ENCODE measurements at regions not wholly inside any gene's neighbourhood (a gene's known extent, or its start where the extent isn't known, plus 50 kb on each side); places are given as distances from the start of the nearest gene placed in this dataset.
A peak's percentile ranks its signal among the peaks of the same experiment; 100 is the strongest.

- no peak overlapping the region for H2BK12ac ChIP-seq (ENCODE audit: low read length)
- H3K4me1 ChIP-seq (ENCODE audit: control insufficient read depth in 2 of 2, insufficient read depth in 1 of 2, low read depth in 1 of 2, low read length in 2 of 2), result no peaks in the 10 kb centered on the region
- H3K9me3 ChIP-seq (replicated peaks in 1 of 2; ENCODE audit: control insufficient read depth in 2 of 2, insufficient read depth in 1 of 2, low read depth in 1 of 2, low read length in 2 of 2), result no peaks in the 10 kb centered on the region
- WGBS, 2 donors (ENCODE audit: extremely low coverage in 2 of 2, insufficient read length in 2 of 2, insufficient replicate concordance in 1 of 2), result no CpG with 5 or more reads among the region's 5 CpGs
- H3K14ac ChIP-seq (ENCODE audit: low read length), result no peak overlapping the region
- no peaks in the 10 kb centered on the region for H3K36me3 ChIP-seq (replicated peaks in 1 of 2; ENCODE audit: control insufficient read depth in 2 of 2, insufficient read depth in 2 of 2, low read length in 2 of 2)
- H3K4ac ChIP-seq (ENCODE audit: low read length), result no peak overlapping the region
- no peak overlapping the region for H4K8ac ChIP-seq (ENCODE audit: low read depth, low read length)
- H3K4me3 ChIP-seq (ENCODE audit: low read length in 2 of 2), result no peak overlapping the region
- H3K79me1 ChIP-seq (ENCODE audit: low read depth, low read length), result no peaks in the 10 kb centered on the region
- no peak overlapping the region for H2AK5ac ChIP-seq (ENCODE audit: low read depth, low read length)
- H2BK5ac ChIP-seq (ENCODE audit: low read length), result no peak overlapping the region
- H3K23ac ChIP-seq (ENCODE audit: low read depth, low read length, poor library complexity), result no peak overlapping the region
- H2BK120ac ChIP-seq (ENCODE audit: low read depth, low read length), result no peak overlapping the region
- no peak overlapping the region for H3K9ac ChIP-seq (ENCODE audit: low read depth, low read length, poor library complexity)
- DNase-seq (ENCODE audit: low spot score), result no peak
- no peak overlapping the region for H3K4me2 ChIP-seq (ENCODE audit: insufficient read depth, low read length, poor library complexity, severe bottlenecking)
- H4K91ac ChIP-seq (ENCODE audit: low read depth, low read length, poor library complexity), result no peak overlapping the region
- no peaks in the 10 kb centered on the region for H3K27me3 ChIP-seq (ENCODE audit: control insufficient read depth in 3 of 3, insufficient read depth in 3 of 3, low read depth in 1 of 3, low read length in 3 of 3)
- no peak overlapping the region for H2BK15ac ChIP-seq (ENCODE audit: low read length)
- no peak overlapping the region for H3K27ac ChIP-seq (replicated peaks; ENCODE audit: low read length)
- H2AFZ ChIP-seq (ENCODE audit: low read length), result peak overlapping the region; percentile 33
- no peak overlapping the region for H3K18ac ChIP-seq (ENCODE audit: low read length)
Observed at GRCh38 chr12:84779169-84779568, 133.4 kb downstream of the SLC6A15 start.

- H2BK120ac ChIP-seq (ENCODE audit: low read depth, low read length), result no peak overlapping the region
- H3K9ac ChIP-seq (ENCODE audit: low read depth, low read length, poor library complexity), result no peak overlapping the region
- H3K18ac ChIP-seq (ENCODE audit: low read length), result no peak overlapping the region
- no peak for DNase-seq (ENCODE audit: low spot score)
- H4K91ac ChIP-seq (ENCODE audit: low read depth, low read length, poor library complexity), result no peak overlapping the region
- H4K8ac ChIP-seq (ENCODE audit: low read depth, low read length), result no peak overlapping the region
- no peak overlapping the region for H2BK5ac ChIP-seq (ENCODE audit: low read length)
- H2AFZ ChIP-seq (ENCODE audit: low read length), result no peak overlapping the region
- H3K27ac ChIP-seq (replicated peaks; ENCODE audit: low read length), result no peak overlapping the region
- H3K4me2 ChIP-seq (ENCODE audit: insufficient read depth, low read length, poor library complexity, severe bottlenecking), result no peak overlapping the region
- no peak overlapping the region for H3K4ac ChIP-seq (ENCODE audit: low read length)
- no peak overlapping the region for H3K14ac ChIP-seq (ENCODE audit: low read length)
- H3K9me3 ChIP-seq (replicated peaks in 1 of 2; ENCODE audit: control insufficient read depth in 2 of 2, insufficient read depth in 1 of 2, low read depth in 1 of 2, low read length in 2 of 2), result no peaks in the 10 kb centered on the region
- no CpG with 5 or more reads among the region's 2 CpGs for WGBS, 2 donors (ENCODE audit: extremely low coverage in 2 of 2, insufficient read length in 2 of 2, insufficient replicate concordance in 1 of 2)
- H2BK12ac ChIP-seq (ENCODE audit: low read length), result no peak overlapping the region
- H2BK15ac ChIP-seq (ENCODE audit: low read length), result no peak overlapping the region
- H3K36me3 ChIP-seq (replicated peaks in 1 of 2; ENCODE audit: control insufficient read depth in 2 of 2, insufficient read depth in 2 of 2, low read length in 2 of 2), result no peaks in the 10 kb centered on the region
- no peaks in the 10 kb centered on the region for H3K4me1 ChIP-seq (ENCODE audit: control insufficient read depth in 2 of 2, insufficient read depth in 1 of 2, low read depth in 1 of 2, low read length in 2 of 2)
- H3K27me3 ChIP-seq (ENCODE audit: control insufficient read depth in 3 of 3, insufficient read depth in 3 of 3, low read depth in 1 of 3, low read length in 3 of 3), result no peaks in the 10 kb centered on the region
- H2AK5ac ChIP-seq (ENCODE audit: low read depth, low read length), result no peak overlapping the region
- no peaks in the 10 kb centered on the region for H3K79me1 ChIP-seq (ENCODE audit: low read depth, low read length)
- no peak overlapping the region for H3K4me3 ChIP-seq (ENCODE audit: low read length in 2 of 2)
- no peak overlapping the region for H3K23ac ChIP-seq (ENCODE audit: low read depth, low read length, poor library complexity)
Observed at GRCh38 chr12:84772281-84772680, 140.3 kb downstream of the SLC6A15 start.

- no peak overlapping the region for H2BK12ac ChIP-seq (ENCODE audit: low read length)
- no peak overlapping the region for H2BK5ac ChIP-seq (ENCODE audit: low read length)
- H2AFZ ChIP-seq (ENCODE audit: low read length), result peak overlapping the region; percentile 47
- no peak overlapping the region for H3K23ac ChIP-seq (ENCODE audit: low read depth, low read length, poor library complexity)
- no peaks in the 10 kb centered on the region for H3K27me3 ChIP-seq (ENCODE audit: control insufficient read depth in 3 of 3, insufficient read depth in 3 of 3, low read depth in 1 of 3, low read length in 3 of 3)
- H2BK15ac ChIP-seq (ENCODE audit: low read length), result no peak overlapping the region
- H3K4ac ChIP-seq (ENCODE audit: low read length), result no peak overlapping the region
- H3K4me2 ChIP-seq (ENCODE audit: insufficient read depth, low read length, poor library complexity, severe bottlenecking), result no peak overlapping the region
- no peak overlapping the region for H3K9ac ChIP-seq (ENCODE audit: low read depth, low read length, poor library complexity)
- no peaks in the 10 kb centered on the region for H3K79me1 ChIP-seq (ENCODE audit: low read depth, low read length)
- H3K4me3 ChIP-seq (ENCODE audit: low read length in 2 of 2), result no peak overlapping the region
- H4K8ac ChIP-seq (ENCODE audit: low read depth, low read length), result no peak overlapping the region
- no peak overlapping the region for H3K18ac ChIP-seq (ENCODE audit: low read length)
- DNase-seq (ENCODE audit: low spot score), result no peak
- no peaks in the 10 kb centered on the region for H3K36me3 ChIP-seq (replicated peaks in 1 of 2; ENCODE audit: control insufficient read depth in 2 of 2, insufficient read depth in 2 of 2, low read length in 2 of 2)
- no CpG with 5 or more reads among the region's 1 CpG for WGBS, 2 donors (ENCODE audit: extremely low coverage in 2 of 2, insufficient read length in 2 of 2, insufficient replicate concordance in 1 of 2)
- no peak overlapping the region for H2AK5ac ChIP-seq (ENCODE audit: low read depth, low read length)
- no peak overlapping the region for H3K14ac ChIP-seq (ENCODE audit: low read length)
- H4K91ac ChIP-seq (ENCODE audit: low read depth, low read length, poor library complexity), result no peak overlapping the region
- no peak overlapping the region for H3K27ac ChIP-seq (replicated peaks; ENCODE audit: low read length)
- H3K4me1 ChIP-seq (ENCODE audit: control insufficient read depth in 2 of 2, insufficient read depth in 1 of 2, low read depth in 1 of 2, low read length in 2 of 2), result no peaks in the 10 kb centered on the region
- no peaks in the 10 kb centered on the region for H3K9me3 ChIP-seq (replicated peaks in 1 of 2; ENCODE audit: control insufficient read depth in 2 of 2, insufficient read depth in 1 of 2, low read depth in 1 of 2, low read length in 2 of 2)
- H2BK120ac ChIP-seq (ENCODE audit: low read depth, low read length), result no peak overlapping the region
Observed at GRCh38 chr12:84767079-84767478, 145.5 kb downstream of the SLC6A15 start.

DNA sequence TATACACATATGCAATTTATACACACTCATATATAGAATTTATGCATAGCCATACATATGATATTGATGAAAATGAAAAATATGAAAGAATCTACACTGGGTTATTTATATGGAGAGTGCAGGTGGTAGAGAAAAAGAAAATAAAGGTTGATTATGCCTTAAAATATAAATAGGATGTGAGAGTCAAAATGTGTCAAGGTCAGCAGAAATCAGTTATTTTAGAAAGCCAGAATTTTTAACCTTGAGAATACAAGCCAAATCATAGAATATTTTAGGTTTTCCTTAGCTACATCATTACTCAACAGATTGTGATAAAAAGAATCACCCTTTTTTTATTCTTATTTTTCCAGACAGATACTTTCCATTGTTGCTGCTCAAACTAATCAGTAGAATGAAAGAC lies 146.2 kb downstream of the SLC6A15 start:
- Histone ChIP-seq H2BK15ac (ENCODE audit: low read length) (no peak overlapping the region), H2BK120ac (ENCODE audit: low read depth, low read length) (no peak overlapping the region), H2AFZ (ENCODE audit: low read length) (no peak overlapping the region), H3K4me3 (ENCODE audit: low read length in 2 of 2) (no peak overlapping the region), H3K23ac (ENCODE audit: low read depth, low read length, poor library complexity) (no peak overlapping the region), H3K9me3 (replicated peaks in 1 of 2; ENCODE audit: control insufficient read depth in 2 of 2, insufficient read depth in 1 of 2, low read depth in 1 of 2, low read length in 2 of 2) (no peaks in the 10 kb centered on the region), H3K18ac (ENCODE audit: low read length) (no peak overlapping the region), H3K36me3 (replicated peaks in 1 of 2; ENCODE audit: control insufficient read depth in 2 of 2, insufficient read depth in 2 of 2, low read length in 2 of 2) (no peaks in the 10 kb centered on the region), H2BK5ac (ENCODE audit: low read length) (no peak overlapping the region), H3K14ac (ENCODE audit: low read length) (no peak overlapping the region), H4K91ac (ENCODE audit: low read depth, low read length, poor library complexity) (no peak overlapping the region), H2BK12ac (ENCODE audit: low read length) (no peak overlapping the region), H2AK5ac (ENCODE audit: low read depth, low read length) (no peak overlapping the region), H3K27me3 (ENCODE audit: control insufficient read depth in 3 of 3, insufficient read depth in 3 of 3, low read depth in 1 of 3, low read length in 3 of 3) (no peaks in the 10 kb centered on the region), H3K9ac (ENCODE audit: low read depth, low read length, poor library complexity) (no peak overlapping the region), H3K4ac (ENCODE audit: low read length) (no peak overlapping the region), H3K27ac (replicated peaks; ENCODE audit: low read length) (no peak overlapping the region), H3K4me1 (ENCODE audit: control insufficient read depth in 2 of 2, insufficient read depth in 1 of 2, low read depth in 1 of 2, low read length in 2 of 2) (no peaks in the 10 kb centered on the region), H3K79me1 (ENCODE audit: low read depth, low read length) (no peaks in the 10 kb centered on the region), H3K4me2 (ENCODE audit: insufficient read depth, low read length, poor library complexity, severe bottlenecking) (no peak overlapping the region), H4K8ac (ENCODE audit: low read depth, low read length) (no peak overlapping the region)
- DNase-seq (ENCODE audit: low spot score), result no peak

Data from neuronal stem cell (in vitro differentiated cells).